Stomach (tissue), 8 donors: ENCODE measurements at regions not wholly inside any gene's neighbourhood (a gene's known extent, or its start where the extent isn't known, plus 50 kb on each side); places are given as distances from the start of the nearest gene placed in this dataset.

Experiments
- DNase-seq, 2 donors: peaks; one replicate each; pipeline versions ENCODE4 v3.0.0 to v3.0.0-alpha.2; 2013 to 2019
- H3K27ac ChIP-seq, 5 donors: fragments of 200-600 bp in 4 of 5; sonication (generic) in 4 of 5; one replicate each; pipeline ENCODE4 v1.5.1; 2013 to 2019; ENCODE audit warnings: mild to moderate bottlenecking in 1 of 5, moderate library complexity in 1 of 5
- H3K27me3 ChIP-seq, 3 donors: fragments of 200-600 bp; sonication (generic); one replicate each; pipeline ENCODE4 v1.5.1; 2017 to 2019; ENCODE audit warnings: mixed run types in 1 of 3
- H3K36me3 ChIP-seq, 4 donors: fragments of 200-600 bp; sonication (generic); 1 replicate in 3 of 4; 2 replicates in 1 of 4; pipeline ENCODE4 v1.5.1; 2016 to 2019
- H3K4me1 ChIP-seq, 4 donors: fragments of 200-600 bp; sonication (generic); one replicate each; pipeline ENCODE4 v1.5.1; 2016 to 2019
- H3K4me3 ChIP-seq, 4 donors: fragments of 200-600 bp; sonication (generic) in 3 of 4; one replicate each; pipeline ENCODE4 v1.5.1; 2016 to 2019; ENCODE audit warnings: mild to moderate bottlenecking in 1 of 4
- H3K9me3 ChIP-seq, 4 donors: fragments of 200-600 bp; sonication (generic); one replicate each; pipeline ENCODE4 v1.5.1; 2016 to 2019
- CTCF ChIP-seq, 7 experiments: fragments of 450-650 bp in 4 of 7; fragments of 200-600 bp in 3 of 7; sonication (generic) in 3 of 7; IDR thresholded peaks; one replicate each; pipeline ENCODE4 v1.5.1; 2016 to 2019; ENCODE audit warnings: antibody characterized with exemption in 7 of 7, control low read depth in 2 of 7, mild to moderate bottlenecking in 1 of 7
- EP300 ChIP-seq: sonication (generic); formaldehyde crosslinking; IDR thresholded peaks from one replicate; pipeline ENCODE4 v1.6.1; 2017; ENCODE audit warnings: antibody characterized with exemption
- POLR2A ChIP-seq, 4 donors: fragments of 450-650 bp; IDR thresholded peaks; one replicate each; pipeline ENCODE4 v1.6.1; 2016; ENCODE audit warnings: antibody characterized with exemption in 4 of 4, control low read depth in 2 of 4, mild to moderate bottlenecking in 1 of 4, moderate library complexity in 1 of 4
- POLR2AphosphoS5 ChIP-seq, 3 donors: sonication (generic); formaldehyde crosslinking; IDR thresholded peaks; one replicate each; pipeline ENCODE4 v1.6.1; 2016; ENCODE audit warnings: antibody characterized with exemption in 3 of 3
- WGBS, 5 donors: extraction: QIAGEN DNeasy Blood & Tissue Kit in 3 of 5; methylation state at CpG; one replicate each; pipeline versions ENCODE4 v1.1.5 to v1.1.7; 2013 to 2018; 5-methylcytosine and 5-hydroxymethylcytosine counted together
- intact Hi-C: fragments of 100-400 bp; cut with DNase I; formaldehyde crosslinking; loops from one replicate; pipeline ENCODE4 v1.15.1; 2023; ENCODE audit warnings: low total_unique reads
- donor health status: healthy with polysubstance abuse.
- donor health status: Bipolar disorder and iron deficiency.
- donor health status: healthy.

GRCh38 chr10:2839081-2839725 is 228.1 kb upstream of the PFKP start:
- Histone ChIP-seq H3K9me3 (no peaks in the 10 kb centered on the region), H3K36me3 (no peaks in the 10 kb centered on the region), H3K27ac (no peak overlapping the region), H3K4me1 (no peaks in the 10 kb centered on the region), H3K27me3 (peaks cover 0 to 9% (median 0%) of the 10 kb centered on the region in 3 donors), H3K4me3 (no peak overlapping the region)
- intact Hi-C loops = no loop called here
- 51 to 56% (median 55%) methylated on average over 16 of the region's 16 CpGs for WGBS, 5 donors
- DNase-seq = peak in 1 of 2 donors; percentile 51
- peak in 4 of 7 experiments; percentile 8 to 32 (median 28) for TF ChIP-seq CTCF (IDR thresholded peaks at IDR 0.05)
- no peak for TF ChIP-seq POLR2A (IDR thresholded peaks at IDR 0.05)

GRCh38 chr10:2837674-2838073 is 229.7 kb upstream of the PFKP start:
- WGBS, 5 donors = 73 to 81% (median 79%) methylated on average over 7 of the region's 7 CpGs
- no peaks in the 10 kb centered on the region for H3K4me1 ChIP-seq
- no peak overlapping the region for H3K27ac ChIP-seq
- no peaks in the 10 kb centered on the region for H3K9me3 ChIP-seq
- H3K36me3 ChIP-seq = no peaks in the 10 kb centered on the region
- intact Hi-C loops = no loop called here
- DNase-seq = no peak
- no peak overlapping the region for H3K4me3 ChIP-seq
- peaks cover 0 to 9% (median 0%) of the 10 kb centered on the region in 3 donors for H3K27me3 ChIP-seq
- TF ChIP-seq CTCF (IDR thresholded peaks at IDR 0.05) (no peak), EP300 (no peak), POLR2A (IDR thresholded peaks at IDR 0.05) (no peak), POLR2AphosphoS5 (IDR thresholded peaks at IDR 0.05) (no peak)

- DNase-seq = no peak
- no peaks in the 10 kb centered on the region for H3K4me1 ChIP-seq
- no peak overlapping the region for H3K4me3 ChIP-seq
- H3K27ac ChIP-seq = no peak overlapping the region
- intact Hi-C loops = no loop called here
- TF ChIP-seq CTCF (IDR thresholded peaks at IDR 0.05) (no peak), POLR2AphosphoS5 (IDR thresholded peaks at IDR 0.05) (no peak), POLR2A (IDR thresholded peaks at IDR 0.05) (no peak), EP300 (no peak)
- 84 to 92% (median 88%) methylated on average over 21 to 22 of the region's 22 CpGs for WGBS, 5 donors
- no peaks in the 10 kb centered on the region for H3K9me3 ChIP-seq
- no peaks in the 10 kb centered on the region for H3K36me3 ChIP-seq
- H3K27me3 ChIP-seq = peaks cover 0 to 9% (median 0%) of the 10 kb centered on the region in 3 donors
These were observed 230.3 kb upstream of the PFKP start for GRCh38 chr10:2836921-2837662.

- WGBS, 5 donors = 38 to 74% (median 54%) methylated on average over 2 of the region's 2 CpGs
These were observed 233.1 kb upstream of the PFKP start for GRCh38 chr10:2834214-2834613.

More at GRCh38 chr10:2834214-2834613, 233.1 kb upstream of the PFKP start:
- H3K27me3 ChIP-seq = peaks cover 0 to 6% (median 0%) of the 10 kb centered on the region in 3 donors
- intact Hi-C loops = no loop called here
- DNase-seq = peak in 1 of 2 donors; percentile 20
- no peaks in the 10 kb centered on the region for H3K36me3 ChIP-seq
- no peak for TF ChIP-seq POLR2A (IDR thresholded peaks at IDR 0.05)
- no peak for TF ChIP-seq POLR2AphosphoS5 (IDR thresholded peaks at IDR 0.05)
- no peak for TF ChIP-seq CTCF (IDR thresholded peaks at IDR 0.05)
- no peak for TF ChIP-seq EP300
- no peaks in the 10 kb centered on the region for H3K4me1 ChIP-seq
- no peak overlapping the region for H3K4me3 ChIP-seq
- no peak overlapping the region for H3K27ac ChIP-seq
- no peaks in the 10 kb centered on the region for H3K9me3 ChIP-seq
